HG02798 (cell line): ENCODE measurements at regions not wholly inside any gene's neighbourhood (a gene's known extent, or its start where the extent isn't known, plus 50 kb on each side); places are given as distances from the start of the nearest gene placed in this dataset.

Experiments
- ATAC-seq: cut with Tn5 transposase; IDR thresholded peaks from one replicate; pipeline ENCODE4 v1.9.1; 2021; ENCODE audit warnings: mild to moderate bottlenecking; ENCODE audit not compliant: unreplicated experiment, poor library complexity

GRCh38 chr2:4130651-4131050 lies 427.3 kb downstream of the DCDC2C start:
- ATAC-seq: no peak

- no peak for ATAC-seq
Observed at GRCh38 chr2:4134551-4135550, 431.5 kb downstream of the DCDC2C start.

GRCh38 chr2:4135765-4136164 lies 432.4 kb downstream of the DCDC2C start:
- ATAC-seq: no peak

GRCh38 chr2:4139316-4139715 lies 435.9 kb downstream of the DCDC2C start:
- ATAC-seq: no peak

GRCh38 chr2:4139731-4140130 lies 436.4 kb downstream of the DCDC2C start:
- ATAC-seq: no peak

GRCh38 chr2:4140281-4140970 lies 437.1 kb downstream of the DCDC2C start:
- ATAC-seq: no peak

GRCh38 chr2:4144731-4145130 lies 441.4 kb downstream of the DCDC2C start:
- ATAC-seq: no peak

GRCh38 chr2:4151521-4151920 lies 448.1 kb downstream of the DCDC2C start:
- ATAC-seq: no peak

- ATAC-seq: no peak
Observed at GRCh38 chr2:4152051-4152450, 448.7 kb downstream of the DCDC2C start.

- no peak for ATAC-seq
Observed at GRCh38 chr2:4168834-4169233, 465.5 kb downstream of the DCDC2C start.

- no peak for ATAC-seq
Observed at GRCh38 chr2:4174796-4175195, 471.4 kb downstream of the DCDC2C start.

- ATAC-seq: no peak
Observed at GRCh38 chr2:4175343-4175742, 472.0 kb downstream of the DCDC2C start.

GRCh38 chr2:4180631-4181030 lies 477.3 kb downstream of the DCDC2C start:
- no peak for ATAC-seq

GRCh38 chr2:4181062-4181461 lies 477.7 kb downstream of the DCDC2C start:
- no peak for ATAC-seq

- no peak for ATAC-seq
Observed at GRCh38 chr2:4188561-4188960, 485.2 kb downstream of the DCDC2C start.

GRCh38 chr2:4190548-4190947 lies 487.2 kb downstream of the DCDC2C start:
- ATAC-seq: no peak

- ATAC-seq: no peak
Observed at GRCh38 chr2:4192119-4192518, 488.7 kb downstream of the DCDC2C start.

GRCh38 chr2:4214444-4215205 lies 511.2 kb downstream of the DCDC2C start:
- peak; percentile 48 for ATAC-seq

GRCh38 chr2:4217737-4218136 lies 514.4 kb downstream of the DCDC2C start:
- no peak for ATAC-seq

- ATAC-seq: no peak
Observed at GRCh38 chr2:4219101-4219500, 515.7 kb downstream of the DCDC2C start.

- ATAC-seq: no peak
Observed at GRCh38 chr2:4219571-4219970, 516.2 kb downstream of the DCDC2C start.
